Prostate gland (tissue), 2 donors: ENCODE measurements at regions not wholly inside any gene's neighbourhood (a gene's known extent, or its start where the extent isn't known, plus 50 kb on each side); places are given as distances from the start of the nearest gene placed in this dataset.

Experiments used
- POLR2A ChIP-seq: fragments of 450-650 bp; IDR thresholded peaks from one replicate; pipeline ENCODE4 v1.6.1; 2016; ENCODE audit warnings: antibody characterized with exemption, mild to moderate bottlenecking
- TF ChIP-seq, protein P1 (sequence below), 4 experiments: fragments of 200-600 bp in 2 of 4; fragments of 450-650 bp in 2 of 4; sonication (generic) in 2 of 4; IDR thresholded peaks; 1 replicate in 3 of 4; 2 replicates in 1 of 4; pipeline ENCODE4 v1.5.1; 2016 to 2019; ENCODE audit warnings: antibody characterized with exemption in 4 of 4, mild to moderate bottlenecking in 2 of 4, moderate library complexity in 2 of 4

DNA sequence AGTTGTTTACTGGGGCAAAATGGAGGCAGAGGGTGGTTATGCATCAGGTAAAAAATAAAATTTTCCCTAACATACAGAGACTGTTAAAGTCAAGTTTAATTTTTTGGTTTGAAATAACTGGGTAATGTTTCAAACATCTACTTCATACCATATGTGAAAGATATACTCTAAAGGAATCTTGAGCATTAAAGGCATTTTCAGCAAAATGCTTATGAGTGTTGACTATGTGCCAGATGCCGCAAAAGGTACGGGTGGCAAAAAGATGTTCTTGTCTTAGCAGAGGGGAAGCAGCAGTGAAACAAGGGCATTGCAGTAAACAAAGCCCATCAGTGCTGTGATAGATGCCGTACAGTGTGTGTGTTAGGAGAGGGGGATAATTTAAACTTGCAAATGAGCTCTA is 263.1 kb upstream of the ID2 start:
- no peak for TF ChIP-seq POLR2A
- TF ChIP-seq, protein P1, sequence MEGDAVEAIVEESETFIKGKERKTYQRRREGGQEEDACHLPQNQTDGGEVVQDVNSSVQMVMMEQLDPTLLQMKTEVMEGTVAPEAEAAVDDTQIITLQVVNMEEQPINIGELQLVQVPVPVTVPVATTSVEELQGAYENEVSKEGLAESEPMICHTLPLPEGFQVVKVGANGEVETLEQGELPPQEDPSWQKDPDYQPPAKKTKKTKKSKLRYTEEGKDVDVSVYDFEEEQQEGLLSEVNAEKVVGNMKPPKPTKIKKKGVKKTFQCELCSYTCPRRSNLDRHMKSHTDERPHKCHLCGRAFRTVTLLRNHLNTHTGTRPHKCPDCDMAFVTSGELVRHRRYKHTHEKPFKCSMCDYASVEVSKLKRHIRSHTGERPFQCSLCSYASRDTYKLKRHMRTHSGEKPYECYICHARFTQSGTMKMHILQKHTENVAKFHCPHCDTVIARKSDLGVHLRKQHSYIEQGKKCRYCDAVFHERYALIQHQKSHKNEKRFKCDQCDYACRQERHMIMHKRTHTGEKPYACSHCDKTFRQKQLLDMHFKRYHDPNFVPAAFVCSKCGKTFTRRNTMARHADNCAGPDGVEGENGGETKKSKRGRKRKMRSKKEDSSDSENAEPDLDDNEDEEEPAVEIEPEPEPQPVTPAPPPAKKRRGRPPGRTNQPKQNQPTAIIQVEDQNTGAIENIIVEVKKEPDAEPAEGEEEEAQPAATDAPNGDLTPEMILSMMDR (IDR thresholded peaks at IDR 0.05), result no peak
